Ishikawa (cell line): ENCODE measurements at regions not wholly inside any gene's neighbourhood (a gene's known extent, or its start where the extent isn't known, plus 50 kb on each side); places are given as distances from the start of the nearest gene placed in this dataset.

ENCODE experiments used
- CEBPB ChIP-seq: IDR thresholded peaks from 2 replicates; pipeline ENCODE4 v1.6.1; 2012
- CREB1 ChIP-seq: IDR thresholded peaks from 2 replicates; pipeline ENCODE4 v1.6.1; 2012; ENCODE audit warnings: low read depth
- EGR1 ChIP-seq: IDR thresholded peaks from 2 replicates; pipeline ENCODE4 v1.6.1; 2012
- EP300 ChIP-seq: IDR thresholded peaks from 2 replicates; pipeline ENCODE4 v1.6.1; 2012; ENCODE audit warnings: borderline replicate concordance
- FOXM1 ChIP-seq: IDR thresholded peaks from 2 replicates; pipeline ENCODE4 v1.6.1; 2012; ENCODE audit warnings: low read depth, borderline replicate concordance
- NFIC ChIP-seq: IDR thresholded peaks from 2 replicates; pipeline ENCODE4 v1.6.1; 2012
- RAD21 ChIP-seq: IDR thresholded peaks from 2 replicates; pipeline ENCODE4 v1.6.1; 2012; ENCODE audit warnings: low read depth
- TAF1 ChIP-seq: IDR thresholded peaks from 2 replicates; pipeline ENCODE4 v1.6.1; 2012; ENCODE audit warnings: low read depth, mild to moderate bottlenecking
- TCF12 ChIP-seq: IDR thresholded peaks from 2 replicates; pipeline ENCODE4 v1.6.1; 2012; ENCODE audit warnings: low read depth
- TEAD4 ChIP-seq: IDR thresholded peaks from 2 replicates; pipeline ENCODE4 v1.6.1; 2012
- YY1 ChIP-seq: IDR thresholded peaks from 2 replicates; pipeline ENCODE4 v1.6.1; 2012; ENCODE audit warnings: low read depth
- ZBTB7A ChIP-seq: IDR thresholded peaks from 2 replicates; pipeline ENCODE4 v1.6.1; 2012; ENCODE audit warnings: low read depth
- TF ChIP-seq, protein P1 (sequence below): IDR thresholded peaks from 2 replicates; pipeline ENCODE4 v1.6.1; 2012
- TF ChIP-seq, protein P2 (sequence below): IDR thresholded peaks from 2 replicates; pipeline ENCODE4 v1.6.1; 2012
- TF ChIP-seq, protein P3 (sequence below): IDR thresholded peaks from 2 replicates; pipeline ENCODE4 v1.6.1; 2012; ENCODE audit warnings: low read depth, mild to moderate bottlenecking

DNA sequence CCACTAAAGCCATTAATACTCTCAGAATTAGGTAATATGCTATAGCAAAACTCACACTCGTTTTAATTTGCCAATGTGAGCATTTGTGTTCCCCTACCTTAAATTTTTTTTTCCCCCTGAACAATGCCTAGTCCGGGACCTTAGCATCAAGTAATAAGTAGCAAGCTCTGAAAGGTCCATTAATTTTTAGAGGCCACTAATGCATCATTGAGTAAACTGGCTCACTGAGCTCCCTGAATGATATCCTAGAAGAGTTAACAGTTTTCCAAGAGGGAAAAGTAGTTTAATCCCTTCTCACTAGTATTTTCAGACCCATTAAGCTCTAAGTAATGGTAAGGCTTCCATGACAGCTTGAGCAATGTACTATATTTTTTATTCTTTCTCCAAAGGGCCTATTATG lies 242.2 kb downstream of the MAT2B start:
- TF ChIP-seq, protein P1, sequence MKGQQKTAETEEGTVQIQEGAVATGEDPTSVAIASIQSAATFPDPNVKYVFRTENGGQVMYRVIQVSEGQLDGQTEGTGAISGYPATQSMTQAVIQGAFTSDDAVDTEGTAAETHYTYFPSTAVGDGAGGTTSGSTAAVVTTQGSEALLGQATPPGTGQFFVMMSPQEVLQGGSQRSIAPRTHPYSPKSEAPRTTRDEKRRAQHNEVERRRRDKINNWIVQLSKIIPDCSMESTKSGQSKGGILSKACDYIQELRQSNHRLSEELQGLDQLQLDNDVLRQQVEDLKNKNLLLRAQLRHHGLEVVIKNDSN, result no peak
- TF ChIP-seq TAF1 (no peak), RAD21 (no peak), TCF12 (no peak), EP300 (no peak)
- TF ChIP-seq, protein P2, sequence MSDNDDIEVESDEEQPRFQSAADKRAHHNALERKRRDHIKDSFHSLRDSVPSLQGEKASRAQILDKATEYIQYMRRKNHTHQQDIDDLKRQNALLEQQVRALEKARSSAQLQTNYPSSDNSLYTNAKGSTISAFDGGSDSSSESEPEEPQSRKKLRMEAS, result no peak

DNA sequence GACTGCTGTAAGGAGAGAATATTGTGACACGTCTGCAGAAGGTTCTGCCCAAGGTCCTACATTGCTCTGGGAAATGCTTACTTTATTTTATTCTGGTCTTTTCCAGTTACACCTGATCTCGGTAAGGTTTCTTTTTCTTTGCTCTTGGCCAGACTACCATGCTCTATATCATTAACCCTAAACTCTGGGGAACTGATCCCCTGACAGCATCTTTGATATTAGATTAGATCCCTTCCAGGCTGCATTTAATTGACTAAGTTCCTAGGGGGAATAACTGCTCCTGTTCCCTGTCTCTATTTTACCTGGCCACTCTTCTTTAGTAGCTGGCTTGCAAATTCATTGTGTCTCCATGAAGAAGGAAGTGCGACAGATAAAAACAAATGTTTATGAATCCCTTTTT lies 243.5 kb downstream of the MAT2B start:
- no peak for TF ChIP-seq NFIC
- TF ChIP-seq CREB1, result no peak
- no peak for TF ChIP-seq RAD21
- TF ChIP-seq TCF12, result no peak

DNA sequence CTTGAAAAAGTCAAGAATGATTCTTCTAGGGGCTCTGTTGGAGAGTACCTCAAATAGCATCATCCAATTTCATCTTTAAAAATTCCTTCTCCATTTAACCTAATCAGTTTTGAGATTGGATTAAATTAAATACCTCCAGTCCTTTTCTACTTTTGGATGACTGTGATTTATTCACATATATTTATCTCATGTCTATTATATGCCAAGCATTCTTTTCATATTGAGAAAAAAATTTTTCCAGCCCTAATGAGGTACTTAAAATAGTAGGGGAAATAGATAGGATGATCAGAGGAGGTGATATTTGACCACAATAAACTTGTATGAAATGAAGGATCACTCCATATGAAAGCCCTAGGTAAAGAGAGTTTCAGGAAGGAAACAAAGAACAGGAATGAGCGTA lies 250.1 kb downstream of the MAT2B start:
- TF ChIP-seq NFIC (no peak), CREB1 (no peak), YY1 (no peak), CEBPB (no peak), TCF12 (no peak), EGR1 (no peak), EP300 (no peak), RAD21 (no peak), TAF1 (no peak), TEAD4 (no peak)
- TF ChIP-seq, protein P3, sequence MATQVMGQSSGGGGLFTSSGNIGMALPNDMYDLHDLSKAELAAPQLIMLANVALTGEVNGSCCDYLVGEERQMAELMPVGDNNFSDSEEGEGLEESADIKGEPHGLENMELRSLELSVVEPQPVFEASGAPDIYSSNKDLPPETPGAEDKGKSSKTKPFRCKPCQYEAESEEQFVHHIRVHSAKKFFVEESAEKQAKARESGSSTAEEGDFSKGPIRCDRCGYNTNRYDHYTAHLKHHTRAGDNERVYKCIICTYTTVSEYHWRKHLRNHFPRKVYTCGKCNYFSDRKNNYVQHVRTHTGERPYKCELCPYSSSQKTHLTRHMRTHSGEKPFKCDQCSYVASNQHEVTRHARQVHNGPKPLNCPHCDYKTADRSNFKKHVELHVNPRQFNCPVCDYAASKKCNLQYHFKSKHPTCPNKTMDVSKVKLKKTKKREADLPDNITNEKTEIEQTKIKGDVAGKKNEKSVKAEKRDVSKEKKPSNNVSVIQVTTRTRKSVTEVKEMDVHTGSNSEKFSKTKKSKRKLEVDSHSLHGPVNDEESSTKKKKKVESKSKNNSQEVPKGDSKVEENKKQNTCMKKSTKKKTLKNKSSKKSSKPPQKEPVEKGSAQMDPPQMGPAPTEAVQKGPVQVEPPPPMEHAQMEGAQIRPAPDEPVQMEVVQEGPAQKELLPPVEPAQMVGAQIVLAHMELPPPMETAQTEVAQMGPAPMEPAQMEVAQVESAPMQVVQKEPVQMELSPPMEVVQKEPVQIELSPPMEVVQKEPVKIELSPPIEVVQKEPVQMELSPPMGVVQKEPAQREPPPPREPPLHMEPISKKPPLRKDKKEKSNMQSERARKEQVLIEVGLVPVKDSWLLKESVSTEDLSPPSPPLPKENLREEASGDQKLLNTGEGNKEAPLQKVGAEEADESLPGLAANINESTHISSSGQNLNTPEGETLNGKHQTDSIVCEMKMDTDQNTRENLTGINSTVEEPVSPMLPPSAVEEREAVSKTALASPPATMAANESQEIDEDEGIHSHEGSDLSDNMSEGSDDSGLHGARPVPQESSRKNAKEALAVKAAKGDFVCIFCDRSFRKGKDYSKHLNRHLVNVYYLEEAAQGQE, result no peak
- TF ChIP-seq, protein P2, result no peak
- TF ChIP-seq, protein P1, result no peak

DNA sequence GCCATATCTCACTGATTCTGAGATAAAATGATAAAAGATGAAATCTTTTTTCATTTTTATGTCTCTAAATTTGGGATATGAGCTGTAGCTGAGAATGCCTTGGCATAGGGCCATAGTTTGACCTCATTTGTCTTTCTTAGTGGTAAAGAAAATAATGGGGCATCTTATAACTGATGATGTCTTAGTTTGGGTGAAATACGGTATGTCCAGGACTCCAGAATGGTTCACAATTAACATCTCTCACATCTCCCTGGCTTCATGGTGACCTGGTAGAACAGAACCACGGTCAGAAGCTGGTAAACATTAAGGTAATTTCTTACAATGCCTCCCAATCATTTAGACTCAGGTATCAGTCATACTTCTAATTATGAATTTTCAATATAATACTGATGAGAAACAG lies 250.8 kb downstream of the MAT2B start:
- no peak for TF ChIP-seq CREB1
- no peak for TF ChIP-seq NFIC
- TF ChIP-seq TCF12, result no peak
- TF ChIP-seq RAD21, result no peak
- no peak for TF ChIP-seq EP300
- TF ChIP-seq TEAD4, result no peak
- no peak for TF ChIP-seq ZBTB7A
- no peak for TF ChIP-seq FOXM1
- TF ChIP-seq, protein P3, result no peak
- TF ChIP-seq, protein P1, result no peak
- no peak for TF ChIP-seq YY1

DNA sequence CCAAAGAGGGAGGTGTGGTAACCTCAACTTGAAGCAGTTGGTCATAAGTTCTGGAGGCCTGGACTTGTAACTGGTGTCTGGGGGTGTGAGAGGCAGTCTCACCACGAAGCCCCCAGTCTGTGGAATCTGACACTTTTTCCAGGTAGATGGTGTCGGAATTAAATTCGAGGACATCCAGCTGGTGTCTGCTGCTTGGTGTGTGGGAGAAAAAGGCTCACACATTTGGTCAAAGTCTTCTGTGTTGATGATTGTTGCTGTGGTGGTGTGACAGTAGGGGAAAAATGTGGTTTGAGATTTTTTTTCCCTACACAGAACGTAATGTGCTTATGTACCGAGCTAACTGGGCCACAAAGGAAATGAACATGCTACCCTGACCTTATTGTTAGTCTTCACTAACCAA lies 251.9 kb downstream of the MAT2B start:
- TF ChIP-seq FOXM1 (no peak), CEBPB (no peak), ZBTB7A (no peak), EP300 (no peak)
- TF ChIP-seq, protein P2, result no peak

DNA sequence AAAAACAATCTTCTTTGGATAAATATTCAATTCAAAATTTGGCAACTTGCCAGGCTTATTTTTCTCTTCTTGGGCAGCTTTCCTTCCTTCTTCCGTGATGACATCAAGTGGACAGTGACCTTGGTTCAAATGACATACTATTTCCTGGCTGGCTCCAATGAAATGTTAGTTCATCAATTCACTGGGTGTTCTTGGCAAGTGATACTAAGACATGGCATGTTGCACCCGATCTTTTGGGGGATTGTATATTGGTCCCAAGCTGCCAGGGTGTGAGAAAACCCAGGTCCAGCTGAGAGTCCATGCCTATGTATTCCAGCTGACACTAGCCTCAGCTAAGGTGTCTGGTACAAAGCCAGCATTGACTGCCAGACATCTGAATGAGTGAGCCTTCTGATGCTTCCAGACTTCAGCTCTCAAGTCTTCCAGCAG lies 252.9 kb downstream of the MAT2B start:
- TF ChIP-seq NFIC, result no peak
- TF ChIP-seq EGR1, result no peak
- TF ChIP-seq RAD21, result no peak
- TF ChIP-seq CEBPB, result no peak
- TF ChIP-seq, protein P3, result no peak
- TF ChIP-seq, protein P1, result no peak
- TF ChIP-seq TAF1, result no peak
- no peak for TF ChIP-seq ZBTB7A
- TF ChIP-seq FOXM1, result no peak
- TF ChIP-seq CREB1, result no peak
- no peak for TF ChIP-seq TCF12
- TF ChIP-seq, protein P2, result no peak
- TF ChIP-seq EP300, result no peak
- TF ChIP-seq YY1, result no peak
- no peak for TF ChIP-seq TEAD4
